HG03457 (cell line): ENCODE measurements at regions not wholly inside any gene's neighbourhood (a gene's known extent, or its start where the extent isn't known, plus 50 kb on each side); places are given as distances from the start of the nearest gene placed in this dataset.
"Not testable (repeated sequence)": the region's sequence is repeated elsewhere in the genome, so short reads cannot be mapped to it uniquely, and the experiment has no call there.

Experiments used
- ATAC-seq: cut with Tn5 transposase; IDR thresholded peaks from one replicate; pipeline ENCODE4 v1.9.1; 2021; ENCODE audit warnings: moderate number of reproducible peaks; ENCODE audit not compliant: unreplicated experiment

DNA sequence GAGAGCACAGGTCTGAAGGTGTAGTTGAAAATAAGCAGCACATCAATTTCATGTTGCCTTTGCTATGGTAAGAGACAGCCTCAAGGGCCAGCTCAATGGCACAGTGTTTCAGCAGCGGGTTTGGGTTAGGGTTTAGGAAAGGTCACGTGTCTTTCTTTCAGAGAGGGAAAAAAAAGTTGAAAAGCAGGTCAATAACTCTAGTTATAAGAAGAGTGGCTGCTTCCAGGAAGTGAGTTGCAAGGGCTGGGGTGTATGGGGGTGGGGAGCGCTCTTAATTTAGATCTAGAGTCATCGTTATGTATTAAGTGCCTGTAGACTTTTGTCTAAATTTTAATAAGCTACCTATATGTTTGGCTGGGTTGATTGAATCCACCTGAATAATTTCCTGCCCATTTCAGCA lies 118.5 kb upstream of the SPAG17 start:
- no peak for ATAC-seq

- ATAC-seq: no peak
Measured at GRCh38 chr1:118303064-118303463, 118.0 kb upstream of the SPAG17 start.

DNA sequence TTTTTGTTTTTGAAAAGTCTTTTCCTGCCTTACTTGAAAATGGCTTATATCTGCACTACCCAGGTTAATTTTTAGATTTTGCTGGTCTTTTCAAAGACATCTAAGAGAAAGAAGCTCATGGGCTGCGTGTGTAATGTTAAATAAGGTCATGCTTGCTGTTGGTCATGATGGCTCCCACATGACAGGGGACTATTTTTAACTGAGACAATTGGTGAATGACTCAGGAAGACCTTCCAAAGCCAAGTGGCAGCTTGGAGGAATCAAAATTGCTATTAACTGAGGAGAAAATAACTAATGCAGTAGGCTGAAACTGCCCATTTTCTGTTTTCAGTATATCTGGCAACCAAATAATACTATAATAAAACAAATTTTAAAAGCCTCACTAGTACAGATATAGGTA lies 117.1 kb upstream of the SPAG17 start:
- ATAC-seq: no peak

- no peak for ATAC-seq
Measured at GRCh38 chr1:118300808-118301207, 115.8 kb upstream of the SPAG17 start.

GRCh38 chr1:118298397-118298796 lies 113.4 kb upstream of the SPAG17 start:
- ATAC-seq: no peak

- no peak for ATAC-seq
Measured at GRCh38 chr1:118297521-118297920, 112.5 kb upstream of the SPAG17 start.

DNA sequence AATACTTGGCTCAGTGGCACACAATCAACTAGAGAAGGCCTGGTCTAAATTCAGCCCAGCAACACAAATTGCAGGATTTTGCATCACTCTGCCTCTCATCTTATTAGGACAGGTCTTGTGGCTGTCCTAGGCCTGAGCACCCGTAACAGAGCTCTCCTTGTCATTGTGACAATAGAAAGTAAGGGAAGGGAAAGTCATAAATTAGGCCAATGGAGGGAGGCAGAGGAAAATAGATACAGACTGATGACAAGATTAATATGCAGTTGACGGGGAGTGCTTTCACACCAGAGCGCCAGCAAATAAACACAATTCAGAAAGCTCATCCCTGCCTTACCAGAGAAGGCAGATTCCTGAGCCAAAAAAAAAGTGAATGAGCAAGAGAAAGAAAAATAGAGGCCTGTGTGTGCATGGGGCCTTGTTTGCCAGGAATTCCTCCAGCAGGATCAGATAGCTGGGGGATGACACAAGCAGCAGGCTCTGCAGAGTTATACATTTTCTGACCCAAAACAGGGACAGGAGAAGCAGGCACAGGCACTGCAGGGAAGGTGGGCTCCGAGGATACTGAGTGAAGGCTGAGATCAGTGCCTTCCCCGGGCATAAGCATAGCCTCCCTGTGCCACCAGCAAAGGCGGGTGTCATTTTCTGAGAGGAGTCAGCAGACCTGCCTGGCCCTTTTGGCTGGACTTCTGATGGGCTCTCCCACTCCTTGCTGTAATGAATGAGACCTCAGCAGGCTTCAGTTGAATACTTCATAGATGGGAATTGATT lies 110.0 kb upstream of the SPAG17 start:
- ATAC-seq: no peak

GRCh38 chr1:118291661-118292060 lies 106.6 kb upstream of the SPAG17 start:
- no peak for ATAC-seq

GRCh38 chr1:118290571-118290970 lies 105.5 kb upstream of the SPAG17 start:
- ATAC-seq: no peak

DNA sequence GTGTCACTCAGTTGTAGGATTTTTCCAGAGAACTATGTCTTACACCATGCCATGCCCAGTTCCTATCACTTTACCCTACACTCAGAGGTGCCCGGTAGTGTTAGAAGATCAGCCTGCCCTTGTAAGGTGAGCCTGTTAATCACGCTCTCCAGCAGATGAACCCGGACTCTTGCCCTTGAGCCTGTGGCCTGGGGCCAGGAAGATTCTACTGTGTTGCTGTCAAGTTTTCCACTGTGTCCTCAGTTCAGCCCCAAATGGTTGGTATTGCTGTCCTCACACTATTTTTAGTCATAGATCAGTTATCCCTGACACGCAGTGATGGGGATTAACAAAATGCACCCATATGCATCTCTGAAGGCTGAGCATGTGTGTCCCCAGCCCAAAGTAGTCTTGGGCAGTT lies 105.0 kb upstream of the SPAG17 start:
- ATAC-seq: no peak

DNA sequence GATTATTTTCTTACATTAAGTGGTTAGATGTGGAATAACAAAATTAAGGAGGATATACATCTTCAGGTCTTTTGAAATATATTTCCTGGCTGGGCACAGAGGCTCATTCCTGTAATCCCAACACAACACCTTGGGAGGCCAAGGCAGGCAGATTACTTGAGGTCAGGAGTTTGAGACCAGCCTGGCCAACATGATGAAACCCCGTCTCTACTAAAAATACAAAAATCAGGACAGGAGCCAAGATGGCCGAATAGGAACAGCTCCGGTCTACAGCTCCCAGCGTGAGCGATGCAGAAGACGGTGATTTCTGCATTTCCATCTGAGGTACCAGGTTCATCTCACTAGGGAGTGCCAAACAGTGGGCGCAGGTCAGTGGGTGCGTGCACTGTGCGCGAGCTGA lies 95.6 kb upstream of the SPAG17 start:
- not testable (repeated sequence) for ATAC-seq

DNA sequence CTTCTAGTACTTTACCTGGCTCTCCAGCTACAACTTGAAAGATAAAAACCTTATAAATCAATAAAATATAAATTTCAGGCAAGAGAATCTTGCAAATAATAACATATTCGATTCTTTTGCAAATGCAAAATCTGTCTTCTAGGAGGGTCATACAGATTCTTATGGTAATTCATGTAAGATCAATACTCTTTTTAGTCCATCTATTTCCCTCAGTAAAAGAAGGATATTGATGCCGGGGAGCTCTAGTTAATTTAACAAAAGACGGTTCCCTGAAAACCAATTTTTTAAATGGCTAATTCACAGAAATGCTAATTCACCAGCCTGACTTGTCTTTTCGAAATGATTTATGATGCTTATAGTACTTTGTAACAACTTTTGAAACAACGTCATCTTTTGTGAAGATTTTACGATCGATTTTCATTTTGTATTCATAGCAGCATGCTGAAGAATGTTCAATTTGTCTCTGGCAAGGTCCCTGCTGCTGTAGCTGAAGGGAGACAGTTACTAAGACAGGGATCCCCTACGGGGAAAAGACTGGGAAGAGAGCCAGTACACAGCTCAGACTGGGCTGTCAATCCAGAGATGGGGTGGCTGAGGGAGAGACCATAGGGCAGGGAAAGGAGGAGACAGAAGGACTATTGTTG lies 90.6 kb upstream of the SPAG17 start:
- ATAC-seq: no peak

DNA sequence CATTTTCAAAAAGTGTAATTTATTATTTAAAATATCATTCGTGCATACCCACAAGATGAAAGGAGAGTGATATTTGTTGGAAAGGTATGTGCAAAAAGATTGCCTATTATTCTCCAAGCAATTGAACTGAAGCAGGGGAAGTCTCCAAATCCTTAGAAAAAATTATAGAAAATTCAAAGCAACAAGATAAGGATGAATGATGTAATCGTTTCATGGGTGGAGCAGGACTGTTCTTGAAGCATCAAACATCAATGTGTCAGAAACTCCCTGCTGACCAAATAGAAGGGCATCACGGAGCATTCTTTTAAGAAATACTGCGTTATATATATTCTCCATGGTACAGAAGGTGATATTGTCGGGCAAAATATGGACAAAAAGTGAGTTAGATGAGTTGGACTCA lies 87.9 kb upstream of the SPAG17 start:
- no peak for ATAC-seq

GRCh38 chr1:118271883-118272282 lies 86.9 kb upstream of the SPAG17 start:
- ATAC-seq: no peak

DNA sequence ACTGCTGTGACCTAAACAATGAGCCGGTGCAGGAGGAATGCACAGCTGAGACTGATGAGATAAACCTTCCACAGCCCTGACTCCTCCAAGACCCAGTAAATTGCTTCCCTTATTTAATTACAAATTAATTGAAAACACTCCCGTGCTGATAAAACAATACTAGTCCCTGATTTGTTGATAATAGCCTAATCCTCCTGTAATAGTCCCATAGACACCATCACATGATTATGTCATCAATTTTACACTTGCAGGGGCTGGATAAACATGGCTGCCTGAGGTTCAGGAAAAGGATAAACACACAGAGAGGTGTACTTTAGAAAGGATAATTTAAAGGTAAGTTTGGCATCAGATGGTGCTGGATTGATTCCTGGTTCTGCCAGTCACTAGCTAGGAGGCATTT lies 84.6 kb upstream of the SPAG17 start:
- ATAC-seq: no peak

- no peak for ATAC-seq
Measured at GRCh38 chr1:118266436-118266835, 81.4 kb upstream of the SPAG17 start.

DNA sequence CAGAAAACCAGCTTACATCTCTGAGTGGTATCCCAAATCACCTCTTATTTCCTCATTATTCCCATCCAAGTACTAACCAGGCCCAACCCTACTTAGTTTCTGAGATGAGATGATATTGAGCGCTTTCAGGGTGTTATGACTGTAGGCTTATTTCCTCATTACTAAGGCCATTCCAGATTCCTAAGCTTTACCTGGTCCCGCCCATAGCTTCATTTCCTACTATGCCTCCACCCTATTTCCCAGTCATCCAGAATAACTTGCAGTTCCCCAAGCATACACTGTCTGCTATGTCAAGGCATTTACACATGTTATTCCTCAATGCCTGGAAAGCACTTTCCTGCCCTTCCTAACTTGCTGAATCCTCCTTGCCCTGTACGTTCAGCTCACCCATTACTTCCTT lies 79.3 kb upstream of the SPAG17 start:
- no peak for ATAC-seq

DNA sequence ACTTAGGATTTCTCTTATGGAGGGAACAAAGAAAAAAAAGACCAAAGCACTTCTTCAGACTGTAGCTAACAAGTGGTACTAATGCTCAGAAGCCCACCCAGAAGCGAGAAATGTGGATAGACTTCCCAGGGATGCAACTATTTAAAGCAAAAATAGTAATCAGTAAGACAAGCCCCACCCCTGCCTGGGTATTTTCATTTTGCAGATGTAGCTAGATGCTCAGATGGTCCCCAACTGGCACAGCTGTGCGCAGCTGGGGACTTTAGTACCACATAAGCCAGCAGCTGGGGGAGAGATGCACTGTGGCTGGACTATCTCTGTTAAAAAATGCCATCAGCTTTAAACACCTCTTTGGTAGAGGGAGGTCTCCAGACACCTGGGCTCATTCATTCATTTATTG lies 77.8 kb upstream of the SPAG17 start:
- ATAC-seq: no peak

DNA sequence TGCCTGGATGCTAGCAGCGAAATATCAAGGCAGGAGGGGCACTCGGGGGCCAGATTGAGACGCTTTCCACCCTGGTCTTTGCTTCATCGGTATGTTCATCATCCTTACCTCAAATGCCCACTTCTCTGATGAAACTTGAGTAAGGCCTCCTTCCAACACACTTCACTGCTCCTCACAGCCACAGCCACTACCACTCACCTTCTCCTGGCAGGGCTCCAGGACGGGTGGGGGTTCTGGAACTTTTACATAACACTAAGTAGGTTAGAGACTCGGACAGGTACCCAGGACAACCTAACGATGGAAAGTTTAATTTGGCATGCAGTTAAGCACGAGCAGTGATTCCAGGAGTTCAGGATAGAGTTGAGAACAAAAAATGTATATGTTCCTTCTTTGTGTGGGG lies 73.9 kb upstream of the SPAG17 start:
- no peak for ATAC-seq

DNA sequence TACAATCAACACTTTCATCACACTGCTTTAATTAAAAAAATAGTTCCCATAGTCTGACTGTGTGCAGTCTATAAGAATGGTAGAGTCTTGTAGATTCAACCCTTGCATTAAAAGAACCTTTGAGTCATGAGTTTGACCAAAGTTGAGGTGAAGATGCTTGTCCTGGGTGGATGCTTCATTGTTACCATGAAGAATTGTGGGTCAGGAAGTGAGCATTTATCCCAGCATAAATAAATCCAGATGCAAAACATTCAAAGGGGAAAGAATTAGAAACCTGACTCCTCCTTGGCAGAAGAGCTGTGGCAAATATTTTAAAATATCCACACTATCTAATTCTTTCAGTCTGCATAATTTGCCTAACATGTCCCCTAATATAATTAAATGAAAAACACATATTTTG lies 72.9 kb upstream of the SPAG17 start:
- no peak for ATAC-seq

GRCh38 chr1:118254491-118255425 lies 69.7 kb upstream of the SPAG17 start:
- ATAC-seq: no peak

DNA sequence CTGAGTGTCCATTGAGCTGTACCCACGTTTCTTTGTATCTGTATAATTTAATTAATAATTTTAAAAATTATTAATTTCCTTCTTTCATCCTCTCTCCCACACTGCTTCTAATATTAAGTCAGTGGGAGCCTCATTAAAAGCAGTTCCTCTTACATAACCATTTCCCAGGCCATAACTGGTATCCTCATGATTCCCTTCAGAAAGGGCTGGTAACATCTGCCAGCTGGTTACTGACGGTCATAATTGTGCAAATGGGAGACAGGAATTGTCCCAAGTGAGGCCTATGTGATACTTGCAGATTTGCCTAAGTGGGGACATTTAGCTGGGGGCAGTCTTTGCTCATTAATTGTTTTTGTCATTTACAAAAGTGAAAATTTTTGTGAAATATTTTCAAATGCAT lies 69.0 kb upstream of the SPAG17 start:
- no peak for ATAC-seq
